HG02642 (cell line): ENCODE measurements at regions not wholly inside any gene's neighbourhood (a gene's known extent, or its start where the extent isn't known, plus 50 kb on each side); places are given as distances from the start of the nearest gene placed in this dataset.

Source experiments
- ATAC-seq: cut with Tn5 transposase; IDR thresholded peaks from one replicate; pipeline ENCODE4 v1.9.1; 2021; ENCODE audit warnings: mild to moderate bottlenecking; ENCODE audit not compliant: unreplicated experiment, poor library complexity

GRCh38 chr2:241924069-241924908, 54.8 kb downstream of the RTP5 start:
- ATAC-seq, result no peak

GRCh38 chr2:241924909-241925250, 55.4 kb downstream of the RTP5 start:
- ATAC-seq, result no peak

GRCh38 chr2:241925277-241925676, 55.7 kb downstream of the RTP5 start:
- ATAC-seq, result no peak

- no peak for ATAC-seq
These were observed 56.4 kb downstream of the RTP5 start for GRCh38 chr2:241925821-241926441.

- no peak for ATAC-seq
These were observed 57.2 kb downstream of the RTP5 start for GRCh38 chr2:241926541-241927311.

- ATAC-seq, result no peak
These were observed 60.3 kb downstream of the RTP5 start for GRCh38 chr2:241929551-241930490.

GRCh38 chr2:241931084-241931975, 61.8 kb downstream of the RTP5 start:
- no peak for ATAC-seq

GRCh38 chr2:241931976-241932898, 62.7 kb downstream of the RTP5 start:
- ATAC-seq, result no peak

- ATAC-seq, result no peak
These were observed 63.3 kb downstream of the RTP5 start for GRCh38 chr2:241932899-241933178.

- ATAC-seq, result no peak
These were observed 63.8 kb downstream of the RTP5 start for GRCh38 chr2:241933179-241933911.

- ATAC-seq, result no peak
These were observed 65.8 kb downstream of the RTP5 start for GRCh38 chr2:241935314-241935713.

GRCh38 chr2:241935774-241936173, 66.2 kb downstream of the RTP5 start:
- ATAC-seq, result no peak

GRCh38 chr2:241936457-241937133, 67.1 kb downstream of the RTP5 start:
- ATAC-seq, result no peak

- ATAC-seq, result no peak
These were observed 67.8 kb downstream of the RTP5 start for GRCh38 chr2:241937297-241937696.

GRCh38 chr2:241939541-241939940, 70.0 kb downstream of the RTP5 start:
- no peak for ATAC-seq

GRCh38 chr2:241940329-241940728, 70.8 kb downstream of the RTP5 start:
- no peak for ATAC-seq

- no peak for ATAC-seq
These were observed 72.3 kb downstream of the RTP5 start for GRCh38 chr2:241941691-241942301.
